GM19468 (cell line): ENCODE measurements at regions not wholly inside any gene's neighbourhood (a gene's known extent, or its start where the extent isn't known, plus 50 kb on each side); places are given as distances from the start of the nearest gene placed in this dataset.
A peak's percentile ranks its signal among the peaks of the same experiment; 100 is the strongest.

ENCODE experiments used
- ATAC-seq: cut with Tn5 transposase; IDR thresholded peaks from one replicate; pipeline ENCODE4 v1.9.1; 2021; ENCODE audit warnings: mild to moderate bottlenecking, moderate library complexity, moderate number of reproducible peaks; ENCODE audit not compliant: unreplicated experiment; ENCODE audit errors: extremely low read depth

DNA sequence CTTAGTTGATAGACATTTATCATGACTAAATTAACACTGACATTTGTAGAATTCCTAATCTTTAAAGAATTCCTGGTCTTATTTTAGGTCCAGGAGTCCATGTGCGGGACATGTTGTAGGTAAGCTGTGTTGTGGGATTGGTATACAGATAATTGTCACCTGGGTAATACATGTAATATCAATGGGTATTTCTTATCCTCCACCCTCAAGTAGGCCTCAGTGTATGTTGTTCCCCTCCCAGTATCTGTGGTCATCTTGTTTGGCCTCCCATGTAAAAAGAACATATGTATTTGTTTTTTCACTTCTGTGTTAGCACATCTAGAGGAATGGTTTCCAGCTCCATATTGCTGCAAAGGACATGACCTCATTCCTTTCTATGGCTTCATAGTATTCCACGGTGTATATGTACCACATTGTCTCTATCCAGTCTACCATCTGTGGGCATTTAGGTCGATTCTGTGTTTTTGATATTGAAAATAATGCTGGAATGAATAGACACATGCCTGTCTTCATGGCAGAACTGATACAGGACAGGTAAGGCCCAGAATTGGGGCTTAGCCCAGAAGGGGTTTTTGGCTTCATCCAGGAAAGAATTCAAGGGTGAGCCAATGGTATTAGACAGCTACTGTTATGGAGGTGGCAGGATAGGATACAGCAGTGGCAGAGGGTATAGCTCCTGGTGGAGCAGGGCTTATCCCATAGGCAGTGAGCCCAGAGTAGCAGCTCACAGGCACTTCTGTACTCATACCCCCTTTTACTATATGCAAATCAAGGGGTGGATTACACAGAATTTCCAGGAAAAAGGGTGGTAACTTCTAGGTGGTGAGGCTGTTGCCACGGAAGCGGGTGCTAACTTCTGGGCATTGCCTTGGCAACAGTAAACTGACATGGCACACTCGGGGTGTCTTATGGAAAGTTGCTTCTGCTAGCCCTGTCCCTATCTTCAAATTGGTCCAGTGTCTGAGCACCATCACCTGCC, 66.1 kb upstream of the WDR1 start:
- ATAC-seq = no peak

GRCh38 chr4:10181745-10182445, 65.3 kb upstream of the WDR1 start:
- no peak for ATAC-seq

DNA sequence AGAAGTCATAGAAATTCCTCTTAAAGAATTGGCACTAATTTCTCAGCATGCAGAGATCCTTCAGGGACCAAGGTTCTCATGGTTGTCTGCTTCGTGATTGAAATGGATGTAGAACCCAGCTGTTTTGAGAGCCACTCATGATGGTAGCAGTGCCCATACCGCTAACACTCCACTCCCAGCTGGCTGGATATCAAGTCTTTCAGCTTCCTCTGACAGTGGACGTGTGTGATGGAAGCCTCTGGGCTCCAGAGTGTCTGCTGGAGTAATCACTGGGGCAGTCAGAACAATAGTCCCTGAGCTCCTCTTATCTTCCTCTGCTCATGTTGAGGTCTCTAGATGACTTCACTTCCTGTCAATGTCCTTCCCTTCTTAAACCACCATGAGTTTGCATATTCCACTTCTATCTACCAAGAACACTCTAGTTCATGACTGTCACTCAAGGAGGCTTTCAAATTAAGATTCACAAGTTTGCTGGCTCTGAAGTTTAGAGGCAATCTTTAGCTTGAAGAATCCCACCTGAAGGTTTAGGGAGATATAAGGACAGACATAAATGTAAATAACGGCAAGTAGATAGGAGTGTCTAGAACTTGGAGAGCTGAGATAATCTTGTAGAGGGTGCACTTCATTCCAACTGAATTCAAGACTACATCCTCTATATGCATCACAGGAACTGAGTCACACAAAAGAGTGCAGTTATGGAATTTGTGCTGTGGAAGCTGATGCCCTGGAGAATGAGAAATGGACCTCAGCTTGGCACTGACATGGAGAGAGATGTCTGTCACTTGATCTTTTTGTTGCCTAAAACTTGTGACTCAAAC, 64.5 kb upstream of the WDR1 start:
- ATAC-seq = peak; percentile 96

- ATAC-seq = no peak
Measured at GRCh38 chr4:10180603-10180926, 64.0 kb upstream of the WDR1 start.

DNA sequence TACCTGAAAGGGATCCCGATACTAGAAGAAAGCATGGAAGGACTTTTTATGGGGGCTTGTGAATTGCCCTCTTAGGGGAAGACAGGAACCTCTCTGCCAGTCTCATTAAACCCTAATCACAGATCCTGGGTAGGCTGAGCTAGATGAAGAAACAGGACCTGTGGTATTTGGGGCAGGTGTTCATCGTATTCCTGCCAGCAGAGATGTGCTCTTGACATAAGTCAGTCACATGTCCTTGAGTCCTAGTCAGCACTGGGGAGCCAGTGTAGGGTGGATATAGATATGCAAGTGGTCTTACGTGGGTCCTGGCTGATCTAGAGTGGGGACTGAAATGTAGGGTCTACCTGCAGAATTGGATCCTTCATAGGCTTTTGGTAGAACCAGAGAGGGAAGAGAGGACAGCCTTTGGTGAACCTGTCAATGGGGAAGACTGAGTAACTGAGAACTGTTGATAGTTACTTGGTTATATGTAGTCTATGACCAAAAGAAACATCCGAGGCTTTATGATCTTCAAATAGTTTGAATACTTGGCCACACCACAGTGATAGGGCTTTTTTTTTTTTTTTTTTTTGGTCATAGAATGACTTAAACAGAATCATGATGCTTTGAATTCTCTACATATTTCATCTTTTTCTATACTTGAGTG, 63.5 kb upstream of the WDR1 start:
- no peak for ATAC-seq

GRCh38 chr4:10178763-10179162, 62.2 kb upstream of the WDR1 start:
- ATAC-seq = no peak

GRCh38 chr4:10175626-10176025, 59.0 kb upstream of the WDR1 start:
- no peak for ATAC-seq

GRCh38 chr4:10173754-10174749, 57.5 kb upstream of the WDR1 start:
- no peak for ATAC-seq

- ATAC-seq = no peak
Measured at GRCh38 chr4:10173037-10173753, 56.6 kb upstream of the WDR1 start.

GRCh38 chr4:10172278-10172921, 55.8 kb upstream of the WDR1 start:
- ATAC-seq = no peak

- ATAC-seq = no peak
Measured at GRCh38 chr4:10171055-10171454, 54.5 kb upstream of the WDR1 start.

DNA sequence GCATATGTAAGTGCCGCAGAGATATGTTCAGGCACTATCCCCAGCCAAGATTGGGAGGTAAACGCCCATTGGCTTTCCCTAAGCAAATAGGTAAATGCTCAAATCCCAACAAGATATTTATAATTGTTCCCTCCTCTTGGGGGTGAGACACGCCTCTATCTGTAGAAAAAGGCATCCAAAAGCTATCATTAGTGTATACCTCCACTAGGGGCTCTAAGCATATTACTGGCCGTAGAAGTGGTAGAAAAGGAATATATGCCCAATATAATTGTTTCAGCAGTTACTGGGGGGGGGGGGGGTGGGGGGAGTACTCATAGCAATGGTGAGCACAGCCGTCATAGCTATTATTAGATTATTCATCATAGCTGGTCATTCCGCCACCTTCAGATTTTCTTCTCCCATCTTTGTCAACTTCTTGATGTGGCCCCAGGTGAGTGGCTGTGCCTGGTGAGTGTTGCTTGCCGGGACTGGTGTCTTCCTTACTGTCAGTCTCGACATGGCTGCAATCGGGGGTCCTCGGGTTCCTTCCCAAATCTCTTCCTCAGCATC, 53.3 kb upstream of the WDR1 start:
- no peak for ATAC-seq

- ATAC-seq = no peak
Measured at GRCh38 chr4:10168151-10168550, 51.6 kb upstream of the WDR1 start.

- no peak for ATAC-seq
Measured at GRCh38 chr4:10167201-10167600, 50.6 kb upstream of the WDR1 start.
